HepG2 (cell line): ENCODE measurements at regions not wholly inside any gene's neighbourhood (a gene's known extent, or its start where the extent isn't known, plus 50 kb on each side); places are given as distances from the start of the nearest gene placed in this dataset.

Source experiments
- KLF11 ChIP-seq: IDR thresholded peaks from 2 replicates; pipeline ENCODE4 v1.6.1; 2016; ENCODE audit warnings: missing compliant biosample characterization
- MEF2D ChIP-seq: sonication (generic); formaldehyde crosslinking; IDR thresholded peaks from 2 replicates; pipeline ENCODE4 v1.5.1; 2020; ENCODE audit warnings: mild to moderate bottlenecking, missing genetic modification reagents

GRCh38 chr18:46295416-46295815 is 191.2 kb downstream of the HAUS1 start:
- TF ChIP-seq MEF2D (no peak), KLF11 (no peak)
